ENCODE measurements at regions not wholly inside any gene's neighbourhood (a gene's known extent, or its start where the extent isn't known, plus 50 kb on each side); places are given as distances from the start of the nearest gene placed in this dataset.

DNA sequence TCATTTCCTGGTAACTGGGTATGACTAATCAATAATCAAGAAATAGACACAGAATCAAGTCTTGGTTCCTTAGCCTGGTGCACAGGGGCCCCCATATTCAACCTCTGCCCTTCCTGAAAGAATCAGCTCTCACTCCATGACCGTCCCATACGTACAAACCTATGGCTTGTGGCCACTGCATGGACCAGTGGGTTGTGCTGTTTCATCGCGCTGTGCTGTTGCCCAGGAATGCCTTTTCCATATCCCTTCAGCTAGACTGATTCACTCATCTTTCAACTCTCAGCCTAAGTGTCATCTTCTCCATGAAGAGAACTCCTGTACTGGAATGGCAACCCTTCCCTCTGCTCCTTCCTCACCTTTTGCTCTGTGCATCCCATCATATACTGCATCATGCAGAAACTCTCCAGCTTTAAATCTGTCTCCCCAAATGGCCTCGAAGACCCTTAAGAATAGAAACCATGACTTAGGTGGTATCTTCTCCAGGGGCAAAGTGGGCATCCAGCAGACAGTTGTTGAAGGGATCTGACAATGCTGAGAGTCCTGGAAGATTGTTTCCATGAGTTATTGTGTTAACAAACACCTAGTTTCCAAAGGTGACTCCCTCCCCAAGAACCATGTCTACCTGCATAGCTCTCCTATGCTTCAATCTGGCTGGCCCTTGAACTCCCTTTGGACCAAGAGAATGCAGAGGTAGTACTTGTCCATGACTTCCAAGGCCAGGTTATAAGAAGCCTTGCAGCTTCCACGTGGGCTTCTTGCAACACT, 180.8 kb downstream of the ACTL7B start:
- no peak for DNase-seq

DNA sequence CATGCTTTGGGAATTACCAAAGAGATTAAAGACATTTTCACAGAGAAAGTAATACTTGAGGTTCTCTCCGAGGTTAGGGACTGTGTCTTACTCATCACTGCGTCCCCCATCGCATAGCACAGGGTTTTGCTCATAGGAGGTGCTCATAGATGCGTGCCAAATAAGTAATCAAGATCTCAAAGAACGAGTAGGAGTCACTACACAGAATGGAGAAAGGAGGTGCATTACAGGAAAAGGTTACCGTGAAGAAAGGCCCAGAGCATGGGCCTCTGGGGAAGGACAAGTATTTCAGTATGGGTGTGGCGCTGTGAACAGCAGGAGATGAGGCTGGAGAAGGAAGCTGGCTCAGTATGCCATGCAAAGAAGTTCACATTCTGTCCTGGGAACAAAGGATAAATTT, 182.4 kb downstream of the ACTL7B start:
- no peak for DNase-seq

DNA sequence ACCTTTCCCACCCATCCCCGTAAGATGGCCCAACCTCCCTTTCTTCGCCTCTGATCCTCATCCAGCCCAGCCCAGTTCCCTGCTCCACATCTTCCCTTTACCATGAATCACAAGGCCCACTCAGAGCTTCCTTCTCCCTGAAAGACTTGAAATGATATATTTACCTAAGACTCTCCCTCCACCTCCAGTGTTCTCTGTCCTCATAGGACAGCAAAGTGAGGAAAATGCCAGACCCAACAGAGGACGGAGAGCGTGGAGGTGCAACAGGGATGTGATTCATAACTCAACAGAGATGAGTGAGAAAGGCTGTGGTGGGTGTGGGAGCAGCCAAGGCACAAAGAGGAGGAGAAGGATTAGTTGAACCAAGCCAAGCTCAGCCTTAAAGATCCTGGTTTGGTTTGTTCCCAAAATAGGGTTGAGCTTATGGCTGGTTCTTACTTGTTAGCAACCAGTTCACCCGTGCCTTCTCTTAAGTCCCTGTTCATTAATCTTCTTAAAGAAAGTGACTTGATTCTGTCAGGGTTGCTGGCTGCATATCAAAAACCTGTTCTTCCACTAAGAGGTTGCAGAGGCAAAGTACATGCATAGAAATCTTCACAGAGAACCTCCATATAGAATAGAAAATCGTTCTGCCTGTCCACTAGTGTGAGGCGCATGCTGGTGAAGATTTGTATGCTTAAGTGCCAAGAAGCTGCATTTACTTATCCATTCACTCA, 183.2 kb downstream of the ACTL7B start:
- no peak for DNase-seq

DNA sequence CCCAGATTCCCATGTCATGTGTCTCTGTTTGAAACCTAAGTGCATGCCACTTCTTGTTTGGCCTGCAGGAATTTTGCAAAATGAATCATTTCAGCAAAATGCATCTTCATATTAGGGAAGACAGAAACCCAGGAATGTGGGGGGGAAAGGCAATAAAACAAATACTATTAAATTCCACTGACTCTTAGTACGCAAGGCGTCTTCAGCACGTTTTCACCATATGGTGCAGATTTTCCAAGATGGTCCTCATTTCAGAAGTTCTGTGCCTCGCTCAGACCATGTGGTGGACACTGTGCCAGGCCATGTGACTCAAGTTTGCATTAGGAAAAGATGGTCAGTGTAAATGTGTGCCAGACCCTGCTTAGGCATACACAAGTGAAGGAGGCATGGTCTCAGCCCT, 184.0 kb downstream of the ACTL7B start:
- DNase-seq = no peak

DNA sequence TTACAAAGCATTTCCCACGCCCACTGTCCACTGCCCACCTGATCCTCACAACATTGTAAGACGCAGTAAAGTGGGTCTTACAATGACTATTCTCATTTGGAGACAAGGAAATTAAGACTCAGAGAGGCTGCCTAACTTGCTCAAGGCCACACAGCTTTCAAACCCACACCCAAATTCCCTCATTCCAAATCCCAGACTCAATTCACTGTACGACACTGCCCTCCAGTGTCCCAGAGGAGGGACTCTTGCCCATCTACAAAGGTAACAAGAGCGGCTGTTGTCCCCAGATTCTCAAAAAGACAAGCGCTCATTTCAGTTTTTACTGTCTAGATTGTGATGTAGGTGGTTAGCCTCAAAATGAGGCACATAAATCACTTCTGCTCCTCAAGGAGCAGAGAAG, 184.6 kb downstream of the ACTL7B start:
- DNase-seq = no peak

DNA sequence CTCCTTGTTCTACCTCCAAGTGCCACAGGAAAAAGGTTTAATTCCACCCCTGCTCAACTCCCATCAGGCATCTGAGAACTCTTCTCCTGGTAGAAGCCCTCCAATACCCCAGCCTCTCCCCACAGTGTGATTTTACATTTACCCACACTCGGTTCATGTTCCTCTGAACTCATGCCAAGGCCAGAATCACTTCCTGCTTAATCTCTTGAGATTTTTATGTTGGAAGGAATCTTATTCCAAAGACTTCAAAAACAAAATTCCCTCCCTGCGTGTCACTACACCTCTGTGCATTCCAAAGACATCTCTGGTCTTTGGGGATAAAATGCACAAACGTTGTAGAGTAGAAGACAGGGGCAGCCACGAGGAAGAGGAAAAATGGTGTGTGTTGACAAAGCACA, 186.8 kb downstream of the ACTL7B start:
- no peak for DNase-seq

DNA sequence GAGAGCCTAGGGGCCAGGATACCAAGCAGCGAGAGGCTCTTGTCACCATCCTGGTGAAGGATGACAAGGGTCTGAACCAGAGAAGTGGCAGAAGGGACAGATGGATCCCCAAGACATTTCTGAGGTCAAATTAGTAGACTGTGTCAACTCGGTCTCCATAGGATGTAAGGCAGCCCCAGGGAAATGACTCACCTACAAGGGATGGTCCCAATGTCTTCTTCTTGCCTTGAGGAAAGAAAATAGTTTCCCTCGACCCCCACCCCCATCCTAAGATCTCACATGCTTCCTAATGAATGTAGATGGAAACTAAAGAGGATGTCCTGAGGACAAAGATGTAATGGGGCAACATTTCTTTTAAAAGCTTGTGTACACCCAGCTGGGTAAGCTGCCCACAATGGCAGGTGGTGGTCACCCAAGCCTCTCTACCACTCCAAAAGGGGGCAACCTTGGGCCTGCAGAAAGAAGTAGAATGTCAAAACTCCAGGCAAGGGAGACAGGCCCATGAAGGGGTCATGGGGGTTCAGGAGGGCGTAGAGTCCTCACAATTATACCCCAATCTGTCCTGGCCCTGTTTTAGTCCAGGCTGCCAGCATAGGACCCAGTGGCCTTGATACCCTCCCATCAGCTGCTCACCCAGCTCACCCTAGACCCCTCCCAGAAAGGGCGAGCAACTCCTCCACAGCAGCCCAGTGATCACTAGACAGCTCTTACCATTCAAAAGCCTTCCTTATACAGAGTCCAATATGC, 187.4 kb downstream of the ACTL7B start:
- DNase-seq = no peak

DNA sequence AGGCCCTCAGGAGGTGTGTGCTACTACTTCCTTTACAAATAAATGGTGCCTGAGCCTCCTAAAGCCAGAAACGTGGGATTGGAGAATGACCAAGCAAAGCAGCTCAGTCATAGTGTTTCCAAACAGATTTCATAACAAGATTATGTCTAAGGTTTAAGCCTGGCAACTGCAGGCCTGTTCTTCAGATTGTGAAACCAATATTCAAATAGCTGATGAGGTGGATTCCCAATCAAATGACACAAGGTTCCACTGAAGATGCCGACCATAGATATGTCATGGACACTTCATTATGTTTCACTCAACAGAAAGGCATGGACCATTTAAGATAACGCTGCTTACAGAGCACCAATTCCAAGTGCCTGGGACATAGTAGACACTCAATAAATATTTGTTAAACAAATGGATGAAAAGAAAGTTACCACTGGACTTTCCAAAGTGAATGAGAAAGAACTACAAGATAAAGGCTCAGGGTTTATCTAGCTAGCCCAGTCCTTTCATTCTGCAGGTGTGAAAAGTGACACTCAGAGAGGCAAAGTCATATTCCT, 189.5 kb downstream of the ACTL7B start:
- DNase-seq = no peak

DNA sequence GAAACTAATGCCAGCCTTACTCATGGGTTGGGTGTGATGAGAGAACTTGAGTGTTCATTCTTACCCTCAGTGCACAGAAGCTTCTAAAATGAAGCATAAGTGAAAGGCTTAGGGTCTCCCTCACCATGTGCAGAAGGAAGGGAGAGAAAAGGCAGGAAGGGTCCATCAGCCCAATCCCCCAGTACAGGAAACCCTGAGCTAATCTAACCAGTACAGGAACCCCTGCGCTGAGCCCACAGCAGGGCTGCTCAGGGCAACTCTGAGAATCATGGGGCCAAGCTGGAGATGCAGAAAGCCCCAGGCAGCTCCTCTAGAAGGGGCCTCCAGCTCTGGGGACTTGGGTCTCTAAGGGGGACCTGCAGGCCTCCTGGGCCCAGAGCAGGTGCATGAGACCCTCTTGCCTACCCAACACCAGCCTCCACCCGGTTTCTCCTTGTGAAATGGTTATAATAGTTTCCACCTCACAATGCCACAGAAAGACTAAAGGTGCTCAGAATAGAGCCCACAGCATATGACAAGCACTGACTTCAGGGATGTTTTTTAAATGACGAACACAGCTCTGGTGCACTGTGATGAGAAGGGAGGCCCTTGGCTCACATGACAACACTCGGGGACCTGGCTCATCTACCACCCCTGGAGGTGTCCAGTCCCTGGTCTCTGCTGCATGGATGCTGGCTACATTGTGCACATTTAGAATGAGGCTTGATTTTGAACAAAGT, 190.1 kb downstream of the ACTL7B start:
- no peak for DNase-seq

DNA sequence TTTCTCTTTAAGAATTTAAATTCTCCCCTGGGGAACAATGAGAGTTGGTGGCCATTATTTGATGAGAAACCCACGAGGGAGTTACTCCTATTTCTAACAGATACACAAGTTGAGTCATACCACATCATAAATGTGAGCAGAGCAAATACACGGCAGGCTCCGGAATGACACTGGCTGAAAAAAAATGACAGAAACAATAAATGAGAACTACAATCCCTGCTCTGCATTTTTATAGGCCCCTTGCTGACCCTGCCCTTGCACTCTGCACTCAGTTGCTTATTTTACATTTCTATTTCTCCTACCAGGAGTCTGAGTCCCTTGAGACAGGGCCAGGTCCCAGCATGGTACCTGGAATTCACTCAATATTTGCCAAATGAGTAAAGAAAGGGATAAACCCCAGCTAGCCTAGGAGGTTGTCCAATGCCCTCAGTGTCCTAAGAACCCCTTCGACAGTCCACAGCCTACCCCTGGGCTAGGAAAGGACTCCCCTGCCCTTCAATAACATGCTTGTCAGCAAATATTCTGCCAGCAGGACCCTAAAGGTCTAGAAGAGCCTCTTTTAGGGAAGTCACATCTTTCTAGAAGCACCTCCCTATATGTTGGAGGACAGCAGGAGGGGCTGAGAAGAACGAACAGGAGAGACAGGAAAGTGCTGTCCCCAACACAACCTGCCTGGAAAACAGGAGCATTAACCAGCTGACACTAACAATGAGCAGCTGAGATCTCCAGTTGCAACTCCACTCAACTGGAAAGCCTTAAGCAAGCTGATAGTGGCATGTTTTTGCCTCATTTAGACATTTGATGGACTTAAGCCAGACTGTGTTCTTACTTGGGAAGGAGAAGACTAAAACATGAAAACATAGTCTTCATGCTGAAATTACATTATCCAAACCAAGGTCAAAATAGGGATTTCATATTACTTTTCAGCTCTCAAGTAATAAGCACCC, 191.2 kb downstream of the ACTL7B start:
- DNase-seq = no peak

DNA sequence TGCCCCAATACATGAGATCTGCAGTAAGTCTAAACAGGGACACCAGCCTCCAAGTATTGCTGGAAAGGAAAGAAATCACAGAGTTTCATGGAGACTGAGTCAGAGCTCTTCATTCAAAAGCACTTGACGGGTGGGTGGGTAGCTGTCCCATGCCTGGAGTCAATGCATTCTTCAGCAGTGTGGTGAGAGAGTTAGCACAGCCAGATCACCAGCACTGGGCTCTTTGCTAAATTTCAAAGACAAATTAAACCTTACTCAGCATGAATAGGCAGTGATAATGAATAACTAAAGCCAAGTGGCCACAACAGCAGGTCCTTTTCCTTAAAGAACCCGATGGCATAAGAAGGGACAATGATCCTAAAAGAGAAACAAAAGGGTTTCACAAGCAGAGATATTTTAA, 192.4 kb downstream of the ACTL7B start:
- DNase-seq = no peak

DNA sequence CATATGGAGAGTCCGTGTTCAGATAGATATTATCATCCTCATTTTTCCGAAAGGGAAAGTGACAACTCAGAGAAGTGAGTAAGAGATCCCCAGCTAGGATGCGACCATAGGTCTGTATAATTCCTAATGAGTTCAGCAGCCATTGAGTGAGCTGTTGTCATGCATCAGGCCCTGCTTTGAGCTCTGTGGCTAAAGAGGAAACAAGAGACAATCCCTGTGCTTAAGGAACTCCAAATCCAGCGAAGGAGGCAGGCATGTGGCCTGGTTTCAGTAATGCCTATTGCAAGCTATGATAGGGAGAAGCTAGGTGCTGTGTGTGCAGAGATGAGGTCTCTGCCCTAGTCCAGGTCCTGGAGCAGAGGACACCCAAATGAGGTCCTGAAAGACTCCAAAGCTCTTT, 192.8 kb downstream of the ACTL7B start:
- no peak for DNase-seq

DNA sequence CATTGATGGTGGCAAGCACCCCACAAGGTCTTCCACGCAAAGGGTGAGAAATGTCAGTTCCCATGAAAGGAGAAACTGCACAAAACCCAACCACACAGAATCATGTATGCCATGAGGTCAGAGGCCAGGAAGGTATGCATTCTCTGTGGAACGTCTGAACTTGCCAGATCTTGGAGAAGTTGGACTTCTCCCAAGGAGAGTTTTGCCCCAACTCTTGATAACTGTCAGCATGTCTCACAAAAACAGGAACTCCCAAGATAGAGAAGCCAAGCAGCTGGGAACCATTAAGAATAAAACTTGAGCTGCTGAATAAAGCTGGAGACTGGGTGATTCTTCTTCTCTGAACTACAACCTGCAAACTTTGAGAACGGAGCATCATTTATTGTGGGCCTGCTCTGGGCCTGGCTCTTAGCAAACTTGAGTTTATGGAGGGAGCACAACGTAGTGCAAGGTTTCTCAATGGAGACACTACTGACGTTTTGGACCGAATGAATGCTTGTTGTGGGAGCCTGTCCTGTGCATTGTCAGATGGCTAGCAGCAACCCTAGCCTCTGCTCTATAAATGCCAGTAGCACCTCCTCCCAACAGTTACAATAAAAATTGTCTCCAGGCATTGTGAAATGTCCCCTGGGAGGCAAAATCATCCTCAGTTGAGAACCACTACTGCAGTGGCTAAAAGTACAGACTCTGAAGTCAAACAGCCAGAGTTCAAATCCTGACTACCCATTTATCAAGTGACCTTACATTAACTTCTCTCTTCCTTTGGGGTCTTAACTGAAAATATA, 193.5 kb downstream of the ACTL7B start:
- DNase-seq = no peak

DNA sequence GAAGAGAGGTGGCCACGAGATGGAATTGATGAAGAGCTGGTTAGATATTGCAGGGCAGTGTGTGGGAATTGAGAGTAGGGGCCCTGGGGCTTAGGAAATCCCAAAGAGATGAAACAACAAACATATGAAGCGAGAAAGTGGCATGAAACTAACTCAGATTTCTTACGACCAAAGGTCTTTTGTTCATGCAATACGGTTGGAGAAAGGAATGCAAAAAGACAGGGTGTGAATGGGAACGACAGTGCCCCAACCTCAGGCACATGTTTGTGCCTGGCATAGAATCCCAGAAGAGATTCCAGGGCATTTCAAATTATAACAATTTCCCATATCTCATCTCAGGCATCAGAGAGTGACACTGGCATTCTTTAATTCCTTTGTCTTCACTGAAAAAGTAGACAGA, 199.2 kb downstream of the ACTL7B start:
- DNase-seq = no peak

DNA sequence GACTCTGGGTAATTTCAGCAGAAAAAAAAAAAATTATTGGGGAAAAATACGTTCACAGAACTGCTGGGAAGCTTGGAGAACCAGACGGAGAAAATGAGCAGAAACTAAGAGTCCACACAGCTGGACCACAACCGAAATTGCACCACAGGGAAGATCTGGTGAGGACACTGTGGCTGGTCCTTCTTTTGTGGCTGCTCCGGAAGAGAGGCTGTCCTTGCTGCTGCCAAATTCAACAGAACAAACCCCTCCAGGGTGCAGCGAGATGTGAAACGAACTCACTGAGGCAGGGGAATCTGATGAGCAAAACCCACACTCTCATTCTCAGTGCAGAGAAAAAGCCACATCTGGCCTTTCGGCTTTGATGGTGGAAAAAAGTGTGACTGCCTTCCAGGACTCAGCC, 200.0 kb downstream of the ACTL7B start:
- DNase-seq = no peak

DNA sequence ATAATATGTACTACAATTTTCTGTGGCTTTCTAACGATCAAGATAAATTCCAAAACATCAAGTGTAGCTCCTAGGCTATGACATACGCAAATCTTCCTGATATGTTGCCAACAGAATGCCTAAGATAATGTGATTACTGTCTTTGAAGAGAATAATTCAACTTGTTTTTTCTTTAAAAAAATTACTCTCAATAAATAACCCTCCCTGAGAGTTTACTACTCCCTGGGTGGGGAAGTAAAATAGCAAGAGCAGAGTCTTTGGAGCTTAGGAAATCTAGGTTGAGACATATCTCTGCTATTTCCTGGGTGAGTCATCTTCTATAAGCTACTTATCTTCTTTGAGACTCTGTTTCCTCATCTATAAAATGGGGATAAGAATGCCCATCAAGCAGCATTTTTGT, 201.2 kb downstream of the ACTL7B start:
- no peak for DNase-seq

DNA sequence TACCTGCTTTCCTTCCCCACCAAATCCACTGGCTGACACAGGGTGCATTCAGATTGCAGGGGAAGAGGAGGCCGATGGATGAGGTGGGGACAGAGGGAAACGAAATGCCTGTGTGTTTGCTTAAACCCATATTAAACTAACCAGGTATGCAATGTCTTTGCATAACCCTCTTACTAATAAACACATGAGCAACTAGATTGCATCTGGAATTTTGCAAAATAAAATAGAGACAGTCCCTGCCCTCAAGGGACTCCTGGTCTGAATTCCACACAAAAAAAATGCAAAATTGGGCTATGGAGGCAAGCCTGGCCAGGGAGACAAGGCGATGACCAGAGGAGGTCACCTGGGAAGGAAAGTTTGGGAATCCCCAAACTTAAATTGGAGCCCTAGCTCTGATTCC, 202.9 kb downstream of the ACTL7B start:
- DNase-seq = no peak

DNA sequence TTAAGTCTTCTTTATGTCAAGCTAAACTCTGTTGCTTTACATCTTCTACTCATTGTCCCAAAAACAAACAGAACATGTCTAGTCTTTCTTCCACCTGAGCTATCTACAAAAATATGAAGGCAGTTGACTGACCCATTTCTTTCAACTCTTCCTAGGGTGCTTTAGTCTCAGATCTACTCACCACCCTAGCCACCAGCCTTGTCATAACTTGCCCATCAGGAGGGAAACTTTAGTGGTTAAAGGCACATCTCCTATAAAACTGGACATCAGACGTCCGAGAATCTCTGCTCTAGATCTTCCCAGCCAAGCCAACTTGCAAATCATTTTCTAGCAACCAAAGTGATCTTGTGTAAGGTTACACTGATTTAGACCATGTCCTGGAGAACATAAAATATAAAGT, 205.0 kb downstream of the ACTL7B start:
- no peak for DNase-seq

DNA sequence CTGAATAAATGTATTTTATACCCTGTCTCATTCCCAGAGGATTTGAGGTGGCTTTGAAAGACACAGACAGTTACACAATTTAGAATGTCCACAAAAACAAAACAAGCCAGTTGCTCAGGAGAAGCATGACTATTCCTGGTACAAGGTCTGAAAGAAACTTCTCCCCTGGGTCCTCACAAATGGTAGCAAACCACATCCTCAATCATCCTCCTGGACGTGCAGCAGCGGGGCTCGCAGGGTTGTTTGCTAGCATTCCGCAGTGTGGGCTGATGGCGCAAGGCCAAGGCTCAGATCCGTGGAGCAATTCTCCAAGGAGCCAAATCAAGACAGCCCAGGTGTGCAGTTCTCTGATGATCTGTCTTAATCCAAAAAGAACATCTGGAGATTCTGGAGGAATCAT, 210.3 kb downstream of the ACTL7B start:
- DNase-seq = no peak

DNA sequence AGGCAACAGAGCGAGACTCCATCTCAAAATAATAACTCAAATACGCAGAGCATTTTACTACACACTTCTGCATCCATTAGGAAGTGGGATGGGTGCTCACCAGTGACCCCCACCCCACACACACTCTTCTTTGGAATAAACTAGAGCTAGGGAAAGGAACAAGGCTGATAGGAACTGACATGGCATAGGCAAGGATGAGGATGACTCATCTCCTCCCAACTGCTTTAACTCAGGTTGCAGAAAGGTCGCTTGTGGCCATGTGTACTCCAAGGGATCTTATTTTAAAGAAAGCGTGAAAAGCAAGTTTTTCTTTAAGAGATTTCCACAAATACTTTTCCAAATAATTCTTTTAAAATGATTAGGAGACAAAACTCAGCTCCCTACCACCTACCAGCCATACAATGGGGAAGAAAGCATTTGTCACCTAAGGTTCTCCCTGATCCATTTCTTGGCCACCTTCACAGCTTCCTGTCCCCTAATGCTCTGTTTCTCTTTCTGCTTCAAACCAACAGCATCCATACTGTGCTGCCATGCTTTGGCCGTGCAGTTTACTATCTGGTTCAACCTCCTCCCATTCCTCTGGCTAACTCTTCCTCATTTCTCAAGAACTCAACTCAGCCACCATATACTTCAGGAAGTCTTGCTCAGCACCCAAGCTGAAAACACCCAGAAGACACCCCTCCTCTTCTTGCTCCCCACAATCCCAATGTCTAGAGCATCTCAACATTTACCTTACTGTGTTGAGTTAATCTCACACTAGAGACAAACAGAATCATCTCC, 211.9 kb downstream of the ACTL7B start:
- no peak for DNase-seq
